A673 (cell line): ENCODE measurements at regions not wholly inside any gene's neighbourhood (a gene's known extent, or its start where the extent isn't known, plus 50 kb on each side); places are given as distances from the start of the nearest gene placed in this dataset.

Experiments
- CTCF ChIP-seq: fragments of 300-800, 200-600 bp; sonication (generic); conservative IDR thresholded peaks from 2 replicates; pipeline ENCODE4 v1.5.1; 2017; ENCODE audit warnings: low read depth, mild to moderate bottlenecking, antibody characterized with exemption, low read length, moderate library complexity, mixed read lengths
- EZH2 ChIP-seq: fragments of 200-600 bp; sonication (generic); IDR thresholded peaks from 2 replicates; pipeline ENCODE4 v1.6.1; 2017; ENCODE audit warnings: borderline replicate concordance, low read depth, mild to moderate bottlenecking, mixed read lengths, antibody characterized with exemption, low read length; ENCODE audit not compliant: poor library complexity, severe bottlenecking

GRCh38 chr1:238108417-238108816 lies 217.7 kb upstream of the ZP4 start:
- TF ChIP-seq CTCF: no peak
- TF ChIP-seq EZH2: no peak
